NB4 (cell line): ENCODE measurements at regions not wholly inside any gene's neighbourhood (a gene's known extent, or its start where the extent isn't known, plus 50 kb on each side); places are given as distances from the start of the nearest gene placed in this dataset.

Experiments
- POLR2A ChIP-seq: IDR thresholded peaks from 2 replicates; pipeline ENCODE4 v1.6.1; 2011; ENCODE audit warnings: mild to moderate bottlenecking; ENCODE audit not compliant: insufficient read length; ENCODE audit errors: extremely low read depth
- TF ChIP-seq, protein P1 (sequence below): IDR thresholded peaks from one replicate; pipeline ENCODE4 v1.5.1; 2012; ENCODE audit warnings: low read depth, low read length

DNA sequence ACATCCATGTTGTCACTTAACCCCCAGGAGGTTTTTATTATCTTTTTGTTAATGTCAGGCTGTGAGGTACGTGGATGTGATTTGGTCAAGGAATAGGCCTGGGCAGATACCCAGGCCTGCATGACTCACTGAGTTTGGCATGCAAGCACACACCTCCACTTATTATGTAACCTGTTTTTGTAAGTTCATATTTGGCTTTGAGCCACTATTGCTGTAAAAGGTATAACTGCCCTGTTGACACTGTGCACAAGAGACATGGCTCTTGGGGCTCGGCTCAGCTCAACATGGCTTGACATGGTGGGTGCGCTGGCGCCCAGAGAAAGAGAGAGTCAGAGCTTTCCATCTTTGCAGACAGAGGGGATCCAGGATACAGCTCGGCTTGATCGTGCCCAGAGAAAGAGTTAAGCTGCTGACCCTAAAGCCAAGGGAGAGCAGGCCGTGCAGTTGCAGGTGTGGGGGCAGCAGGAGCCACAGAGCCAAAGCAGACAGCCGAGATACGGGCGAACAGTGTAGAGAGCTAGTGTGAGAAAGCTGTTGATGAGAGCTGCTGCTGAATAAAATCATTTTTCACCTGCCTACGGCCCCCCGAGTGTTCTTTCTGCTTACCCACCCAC, 67.9 kb upstream of the UNC13C start:
- TF ChIP-seq, protein P1, sequence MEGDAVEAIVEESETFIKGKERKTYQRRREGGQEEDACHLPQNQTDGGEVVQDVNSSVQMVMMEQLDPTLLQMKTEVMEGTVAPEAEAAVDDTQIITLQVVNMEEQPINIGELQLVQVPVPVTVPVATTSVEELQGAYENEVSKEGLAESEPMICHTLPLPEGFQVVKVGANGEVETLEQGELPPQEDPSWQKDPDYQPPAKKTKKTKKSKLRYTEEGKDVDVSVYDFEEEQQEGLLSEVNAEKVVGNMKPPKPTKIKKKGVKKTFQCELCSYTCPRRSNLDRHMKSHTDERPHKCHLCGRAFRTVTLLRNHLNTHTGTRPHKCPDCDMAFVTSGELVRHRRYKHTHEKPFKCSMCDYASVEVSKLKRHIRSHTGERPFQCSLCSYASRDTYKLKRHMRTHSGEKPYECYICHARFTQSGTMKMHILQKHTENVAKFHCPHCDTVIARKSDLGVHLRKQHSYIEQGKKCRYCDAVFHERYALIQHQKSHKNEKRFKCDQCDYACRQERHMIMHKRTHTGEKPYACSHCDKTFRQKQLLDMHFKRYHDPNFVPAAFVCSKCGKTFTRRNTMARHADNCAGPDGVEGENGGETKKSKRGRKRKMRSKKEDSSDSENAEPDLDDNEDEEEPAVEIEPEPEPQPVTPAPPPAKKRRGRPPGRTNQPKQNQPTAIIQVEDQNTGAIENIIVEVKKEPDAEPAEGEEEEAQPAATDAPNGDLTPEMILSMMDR, result no peak
- no peak for TF ChIP-seq POLR2A
